GM18508 (cell line): ENCODE measurements at regions not wholly inside any gene's neighbourhood (a gene's known extent, or its start where the extent isn't known, plus 50 kb on each side); places are given as distances from the start of the nearest gene placed in this dataset.
"Not testable (repeated sequence)": the region's sequence is repeated elsewhere in the genome, so short reads cannot be mapped to it uniquely, and the experiment has no call there.

ENCODE experiments used
- ATAC-seq: cut with Tn5 transposase; IDR thresholded peaks from one replicate; pipeline ENCODE4 v1.9.1; 2021; ENCODE audit warnings: moderate number of reproducible peaks; ENCODE audit not compliant: insufficient read depth, unreplicated experiment

DNA sequence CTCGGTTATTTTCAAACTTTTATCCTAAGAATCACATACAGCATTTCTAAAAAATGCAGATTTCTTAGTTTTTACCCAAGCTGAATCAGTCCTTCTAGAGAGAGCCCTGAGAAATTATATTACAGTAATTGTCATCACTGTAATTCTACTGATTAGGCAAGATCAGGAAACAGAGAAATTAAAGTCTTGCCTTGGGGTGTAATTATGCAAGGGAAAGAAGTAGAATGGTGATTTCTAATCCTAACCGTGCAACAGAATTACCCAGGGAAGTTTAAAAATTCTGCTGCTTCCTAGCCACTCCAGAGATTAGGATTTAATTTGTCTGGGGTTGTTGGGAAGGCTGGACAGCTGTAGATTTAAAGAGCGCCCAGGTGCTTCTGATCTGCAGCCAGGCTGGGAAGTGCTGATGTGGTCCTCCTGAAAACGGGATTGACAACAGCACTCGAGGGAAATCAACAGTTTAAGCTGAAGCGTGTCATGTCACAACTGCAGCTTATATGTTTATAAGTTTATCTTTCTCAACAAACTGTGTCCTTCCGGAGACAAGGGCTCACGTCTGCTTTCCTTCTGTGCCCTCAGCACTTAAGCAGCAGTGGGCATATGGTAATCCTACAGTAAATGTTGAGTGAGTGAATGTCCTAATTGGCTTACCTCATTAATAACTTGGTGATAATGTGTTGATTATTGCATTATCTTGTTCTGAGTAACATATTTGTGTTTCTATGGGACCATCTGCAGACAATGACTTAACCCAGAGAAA lies 671.9 kb upstream of the SOX11 start:
- no peak for ATAC-seq

DNA sequence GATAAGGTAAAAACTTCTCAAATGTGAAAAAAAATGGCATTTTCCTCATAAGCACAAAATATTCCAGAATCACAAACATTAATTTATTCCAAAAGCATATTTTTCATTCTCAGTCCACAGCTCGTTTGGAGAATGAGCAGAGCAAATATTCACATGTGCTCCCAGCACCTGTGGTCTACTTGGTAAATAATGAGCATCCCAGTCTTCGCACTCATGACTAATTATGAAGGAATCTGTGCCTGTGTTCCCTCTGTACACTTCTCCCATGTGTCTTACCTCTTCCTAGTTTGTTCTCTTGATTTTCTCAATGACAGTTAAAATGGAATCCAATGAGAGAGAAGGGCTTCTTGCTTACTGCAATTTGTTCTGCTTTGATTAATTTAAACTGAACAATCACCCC lies 671.0 kb upstream of the SOX11 start:
- ATAC-seq: no peak

DNA sequence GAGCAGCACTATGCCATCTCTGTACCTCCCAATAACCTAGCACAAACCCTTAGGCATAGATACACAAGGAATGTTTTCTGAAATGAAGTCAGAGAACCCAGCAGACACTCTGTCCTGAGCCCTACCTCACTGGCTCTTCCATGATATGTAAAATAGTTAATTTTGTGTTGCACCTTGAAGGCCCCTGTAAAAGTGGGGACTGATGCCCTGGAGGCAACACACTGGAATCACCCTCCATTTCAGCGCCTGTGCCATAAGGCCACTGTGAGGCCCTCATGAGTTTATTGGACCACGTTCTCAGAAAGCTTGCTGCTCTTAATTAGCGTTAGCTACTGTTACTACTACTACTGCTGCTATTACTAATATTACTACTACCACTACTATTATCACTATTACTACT lies 670.1 kb upstream of the SOX11 start:
- ATAC-seq: no peak

DNA sequence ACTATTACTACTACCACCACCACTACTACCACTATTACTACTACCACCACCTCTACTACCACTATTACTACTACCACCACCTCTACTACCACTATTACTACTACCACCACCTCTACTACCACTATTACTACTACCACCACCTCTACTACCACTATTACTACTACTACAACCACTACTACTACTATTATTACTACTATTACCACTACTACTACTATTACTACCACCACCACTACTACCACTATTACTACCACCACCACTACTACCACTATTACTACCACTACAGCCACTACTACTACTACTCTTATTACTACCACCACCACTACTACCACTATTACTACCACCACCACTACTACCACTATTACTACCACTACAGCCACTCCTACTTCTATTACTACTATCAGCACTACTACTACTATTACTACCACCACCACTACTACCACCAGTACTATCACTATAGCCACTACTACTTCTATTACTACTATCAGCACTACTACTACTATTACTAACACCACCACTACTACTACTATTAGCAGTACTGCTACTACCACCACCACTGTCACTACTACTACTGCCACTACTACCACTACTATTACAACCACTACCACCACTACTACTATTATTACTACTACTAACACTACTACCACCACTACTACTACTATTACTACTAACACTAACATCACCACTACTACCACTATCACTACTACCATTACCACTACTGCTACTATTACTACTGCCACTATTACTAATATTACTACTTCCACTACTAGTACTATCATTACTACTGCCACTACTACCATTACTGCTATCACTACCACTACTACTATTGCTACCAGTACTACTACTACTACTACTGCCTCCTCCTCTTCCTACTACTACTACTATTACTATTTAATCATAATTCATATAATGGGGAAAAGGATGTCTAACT lies 669.2 kb upstream of the SOX11 start:
- not testable (repeated sequence) for ATAC-seq

DNA sequence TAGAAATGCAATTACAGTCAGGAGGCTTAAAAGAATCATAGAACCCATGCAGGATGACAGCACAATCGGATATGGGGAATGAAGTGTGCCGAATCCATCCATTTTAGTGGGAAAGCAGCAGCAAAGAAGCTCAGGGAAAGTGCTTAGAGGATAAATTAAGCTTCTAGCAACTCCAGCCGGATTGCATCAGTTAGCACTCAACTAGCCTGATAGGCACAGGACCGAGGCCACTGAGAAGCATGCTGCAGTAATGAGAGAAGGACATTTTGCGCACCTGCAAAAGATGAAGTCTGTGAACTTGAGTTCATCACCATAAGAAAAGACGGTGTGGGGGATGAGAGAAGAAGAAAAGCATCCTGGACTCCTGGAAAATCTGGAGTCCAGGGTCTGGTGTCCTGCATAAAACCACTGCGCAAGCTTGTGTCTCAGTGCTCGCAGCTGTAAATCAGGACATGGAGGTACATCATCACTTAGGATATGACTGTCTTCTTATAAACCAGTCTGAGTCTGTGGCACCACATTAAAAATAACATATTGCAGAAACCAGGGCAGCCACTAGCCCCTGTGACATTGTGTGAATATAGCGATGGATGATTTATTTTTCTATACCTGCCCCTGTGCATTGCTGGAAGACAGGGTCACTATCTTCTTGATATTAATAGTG lies 665.5 kb upstream of the SOX11 start:
- no peak for ATAC-seq

DNA sequence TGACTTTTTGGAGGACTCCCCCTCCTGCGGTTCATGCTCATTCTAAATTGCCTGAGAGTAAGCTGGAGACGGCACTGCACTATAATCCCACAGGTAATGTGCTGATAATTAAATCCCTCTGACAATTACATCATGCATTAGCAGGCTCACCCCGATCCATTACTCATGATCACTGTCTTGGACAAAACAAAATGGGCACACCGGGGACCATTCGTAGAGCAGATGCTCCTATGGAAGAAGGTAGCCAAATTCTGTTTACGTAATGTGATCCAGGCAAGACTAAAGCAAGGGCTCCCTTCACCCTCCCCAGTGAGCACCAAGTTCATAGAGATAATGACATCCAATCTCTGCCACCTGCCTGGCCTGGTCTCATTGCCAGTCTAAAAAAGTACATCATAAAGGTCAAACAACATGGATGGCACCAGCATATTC lies 657.1 kb upstream of the SOX11 start:
- no peak for ATAC-seq

DNA sequence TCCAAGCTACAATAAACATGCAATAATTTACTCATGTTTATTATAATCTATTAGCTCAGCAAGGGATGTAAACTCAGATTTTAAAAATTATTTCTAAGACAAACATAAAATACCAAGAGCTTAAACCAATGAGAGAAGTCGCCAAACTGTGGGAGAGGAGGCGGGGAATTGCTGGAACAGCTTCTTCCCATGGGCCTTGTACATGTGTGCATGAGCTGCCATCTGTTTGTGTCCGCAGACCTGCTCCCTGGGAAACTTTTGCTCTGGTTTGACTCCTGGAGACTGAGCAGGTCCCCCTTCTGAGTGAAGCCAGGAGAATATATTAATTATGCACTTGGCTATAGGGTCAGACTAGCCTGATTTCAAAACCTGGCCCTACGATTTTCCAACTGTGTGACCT lies 655.9 kb upstream of the SOX11 start:
- no peak for ATAC-seq

DNA sequence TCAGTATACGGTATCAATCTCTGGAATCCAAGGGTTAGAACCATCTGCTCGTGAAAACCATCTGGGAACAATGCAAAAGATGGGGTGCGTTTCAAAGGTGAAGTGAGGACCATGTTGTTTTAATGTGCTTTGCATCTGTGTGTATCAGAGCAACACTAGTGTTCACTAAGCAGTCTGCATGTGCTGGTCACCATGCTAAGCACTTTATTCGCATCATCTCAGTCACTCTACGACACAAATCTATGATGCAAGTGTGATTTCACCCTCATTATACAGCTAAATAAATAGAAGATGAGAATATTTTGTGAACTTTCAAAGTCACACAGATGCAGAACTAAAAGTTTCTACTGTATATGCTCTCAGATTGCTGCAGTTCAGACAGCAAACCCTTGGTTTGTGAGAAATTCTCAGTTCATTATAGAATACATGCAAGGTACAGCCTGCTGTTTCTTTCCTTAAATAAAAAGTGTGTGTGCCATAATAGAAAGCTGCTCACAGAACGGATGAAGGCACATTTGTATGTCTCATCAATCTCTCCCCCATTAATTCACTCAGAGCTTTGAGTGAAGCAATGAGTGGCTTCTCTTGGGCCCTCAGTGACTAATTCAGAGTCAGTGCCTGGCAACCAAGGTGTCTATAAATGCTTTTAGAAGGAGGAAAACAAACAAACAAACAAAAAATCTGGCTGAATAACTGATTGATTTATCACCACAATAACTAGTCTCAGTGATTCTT lies 652.8 kb upstream of the SOX11 start:
- no peak for ATAC-seq

DNA sequence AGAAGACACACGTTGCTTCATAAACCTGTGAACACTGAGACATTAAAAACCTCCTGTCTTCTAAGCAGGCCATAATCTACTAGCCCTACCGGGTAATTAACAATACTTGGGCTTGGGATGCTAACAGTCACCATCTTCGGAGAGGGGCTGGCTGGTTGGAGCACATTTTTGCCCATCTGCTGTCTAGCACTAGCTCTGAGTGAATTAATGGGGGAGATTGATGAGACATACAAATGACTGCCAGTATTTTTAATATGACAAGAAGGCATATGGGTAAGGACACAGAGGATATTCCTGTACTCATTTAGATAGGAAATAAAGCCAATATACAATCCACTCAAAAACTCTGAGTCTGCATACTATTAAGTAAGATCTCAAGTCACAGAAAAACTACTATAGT lies 651.6 kb upstream of the SOX11 start:
- ATAC-seq: no peak

DNA sequence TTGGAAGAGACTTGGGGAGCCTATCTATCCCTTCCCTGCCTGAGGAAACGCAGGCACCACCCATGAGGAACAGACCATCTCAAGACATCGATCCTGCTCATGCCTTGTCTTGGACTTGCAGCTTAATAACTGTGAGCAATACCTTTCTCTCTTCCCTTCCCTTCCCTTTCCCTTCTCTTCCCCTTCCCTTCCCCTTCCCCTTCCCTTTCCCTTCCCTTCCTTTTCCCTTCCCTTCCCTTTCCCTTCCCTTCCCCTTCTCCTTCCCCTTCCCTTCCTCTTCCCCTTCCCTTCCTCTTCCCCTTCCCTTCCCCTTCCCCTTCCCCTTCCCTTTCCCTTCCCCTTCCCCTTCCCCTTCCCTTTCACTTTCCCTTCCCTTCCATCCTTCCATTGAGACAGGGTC lies 650.7 kb upstream of the SOX11 start:
- no peak for ATAC-seq

DNA sequence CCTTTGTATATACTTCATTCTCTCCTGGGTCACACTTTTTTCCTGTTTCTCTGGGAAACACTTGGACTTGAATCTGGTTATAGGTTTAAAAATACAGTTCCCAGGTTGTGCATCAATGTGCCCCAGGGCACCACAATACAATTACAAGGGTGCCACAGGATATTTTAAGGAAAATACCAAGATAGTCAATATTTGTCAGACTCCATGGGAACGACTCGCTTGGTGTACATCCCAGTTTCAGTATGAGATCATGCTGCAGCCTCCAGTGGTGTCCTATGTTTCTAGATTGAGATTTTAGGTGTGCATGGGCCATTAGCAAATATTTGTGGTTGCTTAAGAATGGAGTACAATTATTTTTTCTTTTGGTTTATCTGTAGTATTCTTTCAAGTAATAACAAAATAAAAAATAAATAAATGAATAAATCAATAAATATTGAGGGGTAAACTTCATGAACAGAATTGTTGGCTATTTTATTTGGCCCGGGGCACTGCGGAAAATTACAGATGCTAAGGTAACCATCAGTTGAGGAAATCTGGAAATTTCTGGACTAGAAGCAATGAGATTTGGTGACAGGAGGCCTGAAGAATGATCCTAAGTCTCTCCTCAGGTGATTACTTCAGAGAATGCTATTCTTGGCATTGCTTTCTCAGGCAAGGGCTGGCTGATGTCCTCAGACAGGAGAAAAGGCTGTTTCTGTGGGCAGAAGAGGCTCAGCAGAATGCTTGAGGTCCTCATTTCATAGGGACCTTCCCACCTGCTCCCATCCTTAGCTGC lies 649.3 kb upstream of the SOX11 start:
- ATAC-seq: no peak

DNA sequence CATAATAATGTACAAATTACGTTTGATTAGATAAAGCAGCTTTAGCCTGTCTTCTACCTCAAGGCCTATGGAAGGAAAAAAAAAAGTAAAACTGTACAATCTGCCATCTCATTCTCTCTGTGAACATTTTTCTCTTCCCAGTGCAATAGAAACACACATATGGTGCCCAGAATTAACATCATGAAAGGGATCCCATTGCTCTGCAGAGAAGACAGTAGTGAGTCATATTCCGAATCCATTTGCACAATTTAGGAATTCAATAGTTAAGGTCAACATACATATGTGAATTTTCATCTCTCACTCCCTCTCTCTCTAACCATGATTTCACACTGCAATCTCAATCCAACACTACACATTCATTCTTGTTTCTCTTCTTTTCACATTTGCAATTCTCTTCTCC lies 640.9 kb upstream of the SOX11 start:
- ATAC-seq: no peak

DNA sequence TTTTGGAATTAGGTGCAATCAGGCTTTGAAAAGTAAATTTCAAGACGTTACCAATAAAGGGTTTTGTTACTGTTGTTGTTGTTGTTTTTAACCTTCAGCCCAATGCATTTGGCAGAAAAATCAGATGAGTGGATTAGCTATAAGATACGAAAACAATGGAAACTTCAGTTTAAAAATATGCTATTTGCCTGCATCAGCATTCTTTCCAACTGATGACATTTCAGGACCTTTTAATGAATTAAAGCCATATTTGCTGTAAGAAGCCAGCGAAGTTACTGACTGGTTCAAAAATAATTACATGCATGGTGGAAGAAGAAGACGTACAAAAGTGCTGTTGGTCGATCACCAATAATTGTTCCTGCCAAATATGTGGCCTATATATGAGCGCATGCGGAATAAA lies 639.3 kb upstream of the SOX11 start:
- ATAC-seq: no peak

DNA sequence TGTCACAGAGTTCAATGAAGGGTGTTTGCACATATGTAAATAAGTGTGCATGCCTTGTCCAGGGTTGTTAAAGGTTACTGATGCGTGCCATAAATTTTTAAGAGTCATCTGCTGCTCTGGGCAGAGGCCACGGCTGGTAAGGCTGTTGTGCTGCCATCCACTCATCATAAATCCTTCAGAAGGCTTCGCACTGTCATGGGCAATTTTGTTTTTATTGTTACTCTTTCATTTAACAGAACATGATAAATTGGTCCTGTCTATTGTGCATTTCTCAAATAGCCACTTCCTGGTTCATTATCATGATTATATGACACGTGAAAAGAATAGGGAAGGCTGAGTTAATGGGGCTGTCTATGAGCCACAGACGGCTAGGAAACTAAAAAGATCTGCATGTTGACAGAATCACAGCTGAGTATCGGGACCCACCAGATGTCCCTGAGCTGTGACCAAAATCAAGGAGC lies 634.3 kb upstream of the SOX11 start:
- ATAC-seq: no peak

DNA sequence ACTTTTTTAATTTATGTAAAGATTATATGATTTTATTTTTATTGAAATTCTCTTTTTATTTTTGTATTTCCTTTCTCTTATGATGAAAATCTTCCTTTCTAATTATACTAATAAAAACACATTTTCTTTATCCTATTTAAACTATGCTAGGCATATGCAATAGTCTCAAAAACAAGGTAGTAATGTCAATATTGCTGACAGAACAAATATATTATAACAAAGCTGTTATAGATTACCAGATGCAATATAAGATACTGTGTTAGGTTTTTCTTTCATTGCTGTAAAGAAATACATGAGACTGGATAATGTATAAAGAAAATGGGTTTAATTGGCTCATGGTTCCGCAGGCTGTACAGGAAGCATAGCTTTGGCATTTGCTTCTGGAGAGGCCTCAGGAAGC lies 631.2 kb upstream of the SOX11 start:
- ATAC-seq: no peak

DNA sequence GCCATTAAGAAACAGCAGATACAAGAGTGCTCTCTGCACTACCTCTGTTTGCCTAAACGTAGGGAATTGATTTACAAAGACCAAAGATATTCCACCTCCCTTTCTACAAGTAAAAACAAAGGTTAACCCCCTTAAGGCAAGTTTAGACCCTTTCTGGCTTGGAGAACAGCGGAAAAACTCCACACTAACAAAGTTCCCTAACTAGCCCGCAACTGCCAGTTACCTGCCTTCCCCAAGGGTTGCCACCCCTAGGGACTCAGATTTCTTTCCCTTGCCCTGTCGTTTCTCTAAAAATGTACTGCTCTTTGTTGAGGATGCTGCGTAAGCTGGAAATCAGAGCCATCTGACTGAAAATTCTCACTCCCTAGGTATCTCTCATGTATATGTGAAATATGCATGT lies 627.5 kb upstream of the SOX11 start:
- no peak for ATAC-seq

DNA sequence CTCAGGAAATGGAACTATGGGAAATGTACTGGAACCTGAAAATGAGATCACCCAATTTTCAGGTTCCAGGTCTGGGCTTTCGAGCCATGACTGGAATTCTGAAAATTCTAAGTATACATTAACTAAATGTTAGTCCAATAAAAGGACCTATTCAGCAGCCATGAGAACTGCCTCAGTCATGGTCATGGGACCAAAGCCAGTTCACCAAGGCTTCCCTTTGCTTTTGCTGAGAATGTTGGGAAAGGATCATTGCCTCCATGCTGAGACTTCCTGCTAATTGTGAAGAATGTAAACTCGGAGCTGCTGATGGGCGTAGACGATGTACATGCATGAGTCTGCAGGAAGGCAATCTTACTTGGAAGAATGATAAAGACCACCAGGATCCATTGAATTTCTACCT lies 624.4 kb upstream of the SOX11 start:
- no peak for ATAC-seq

DNA sequence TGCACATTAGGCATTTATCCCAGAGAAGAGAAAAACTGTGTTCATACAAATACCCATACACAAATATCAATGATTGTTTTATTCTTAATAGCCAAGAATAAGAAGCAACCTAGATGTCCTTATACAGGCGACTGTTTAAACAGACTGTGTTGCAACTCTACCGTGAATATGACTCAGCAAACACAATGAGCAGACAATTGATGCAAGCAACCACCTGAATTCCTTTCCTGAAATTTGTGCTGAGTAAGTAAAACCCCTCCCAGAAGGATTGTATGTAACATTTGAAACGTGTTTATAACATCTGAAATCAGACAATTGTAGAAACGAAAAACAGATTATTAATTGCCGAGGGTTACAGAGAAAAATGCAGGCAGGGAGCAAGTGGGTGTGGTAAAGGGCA lies 621.9 kb upstream of the SOX11 start:
- ATAC-seq: no peak

DNA sequence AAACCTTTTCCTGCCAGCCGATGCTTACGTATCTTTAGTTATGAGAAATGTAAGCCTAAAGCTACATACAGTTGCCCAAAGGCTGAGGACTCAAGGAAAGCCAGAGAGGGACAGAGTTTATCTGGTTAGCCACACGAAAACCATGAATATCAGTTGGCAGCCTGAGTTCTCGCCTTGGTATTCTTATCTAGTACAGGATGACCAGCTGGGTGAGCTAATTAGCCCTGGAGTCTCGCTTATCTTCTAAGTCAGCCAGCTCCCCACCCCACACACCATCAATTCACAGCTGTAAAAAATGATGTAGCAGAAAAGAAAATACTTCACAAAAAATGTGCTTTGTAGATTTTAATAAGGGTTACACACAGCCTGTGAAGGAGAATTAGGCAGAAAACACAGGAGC lies 617.5 kb upstream of the SOX11 start:
- no peak for ATAC-seq

DNA sequence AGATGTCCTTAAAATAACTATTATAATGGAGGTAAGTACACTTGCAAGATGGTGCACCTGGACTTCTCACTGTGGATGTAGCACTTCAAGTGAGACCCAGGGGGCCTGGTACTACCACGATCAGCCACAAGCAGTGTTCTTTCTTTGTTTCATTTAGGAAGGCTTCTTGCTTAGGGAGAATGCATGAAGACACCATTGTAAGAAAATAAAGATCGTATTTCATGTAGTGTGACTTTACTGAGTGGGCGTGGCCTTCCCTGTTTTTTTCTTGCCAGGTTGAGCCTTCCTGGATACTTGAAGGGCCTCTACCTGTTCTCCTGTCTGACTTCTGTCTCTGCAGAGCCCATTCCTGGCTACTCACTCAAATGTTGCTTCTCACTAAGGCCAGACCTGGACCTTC lies 615.6 kb upstream of the SOX11 start:
- no peak for ATAC-seq
